ENCODE measurements at regions not wholly inside any gene's neighbourhood (a gene's known extent, or its start where the extent isn't known, plus 50 kb on each side); places are given as distances from the start of the nearest gene placed in this dataset.
A peak's percentile ranks its signal among the peaks of the same experiment; 100 is the strongest.

GRCh38 chr18:77187189-77187588, 54.6 kb upstream of the MBP start:
- DNase-seq (ENCODE audit: low read depth): no peak
- H3K4me3 ChIP-seq (ENCODE audit: low read depth, low read length): no peak overlapping the region

GRCh38 chr18:77191071-77191751, 58.4 kb upstream of the GALR1 start:
- H3K4me3 ChIP-seq (ENCODE audit: low read depth, low read length): no peak overlapping the region
- peak; percentile 37 for DNase-seq (ENCODE audit: low read depth)

DNA sequence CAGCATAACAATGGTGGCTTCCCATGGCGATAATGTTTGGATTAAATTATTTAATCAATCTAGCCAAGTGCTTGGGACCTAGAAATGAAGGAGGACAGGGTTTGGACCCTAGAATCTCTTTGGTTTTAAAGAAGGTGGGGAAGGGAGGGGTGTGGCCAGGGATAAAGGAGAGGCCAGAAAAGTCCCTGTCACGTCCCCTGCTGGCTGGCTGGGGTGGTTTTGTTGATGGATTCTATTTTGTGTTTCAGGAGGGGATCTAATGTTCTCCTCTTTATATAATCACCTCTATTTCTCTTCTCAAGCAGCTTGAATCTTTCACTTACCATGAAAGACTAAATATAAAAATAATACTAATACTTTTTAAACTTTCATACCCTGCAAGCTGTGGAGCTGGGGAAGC, 52.6 kb upstream of the GALR1 start:
- no peak for DNase-seq (ENCODE audit: low read depth)
- no peak overlapping the region for H3K4me3 ChIP-seq (ENCODE audit: low read depth, low read length)

DNA sequence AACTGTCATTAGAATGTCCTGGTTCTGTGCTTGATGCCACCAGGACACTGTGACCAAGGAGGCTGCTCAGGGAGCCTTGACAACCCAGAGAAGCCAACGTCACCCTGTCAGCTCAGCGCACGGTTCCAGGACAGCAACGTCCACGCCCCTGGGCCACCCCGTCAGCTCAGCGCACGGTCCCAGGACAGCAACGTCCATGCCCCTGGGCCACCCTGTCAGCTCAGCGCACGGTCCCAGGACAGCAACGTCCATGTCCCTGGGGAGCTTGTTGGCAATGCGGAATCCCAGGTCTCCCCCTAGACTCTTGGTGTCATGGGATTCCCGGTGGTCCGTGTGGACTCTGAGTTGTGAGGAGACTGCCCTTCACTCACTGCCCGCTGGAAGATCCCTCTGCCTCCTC, 51.0 kb upstream of the GALR1 start:
- no peak overlapping the region for H3K4me3 ChIP-seq (ENCODE audit: low read depth, low read length)
- DNase-seq (ENCODE audit: low read depth): no peak

DNA sequence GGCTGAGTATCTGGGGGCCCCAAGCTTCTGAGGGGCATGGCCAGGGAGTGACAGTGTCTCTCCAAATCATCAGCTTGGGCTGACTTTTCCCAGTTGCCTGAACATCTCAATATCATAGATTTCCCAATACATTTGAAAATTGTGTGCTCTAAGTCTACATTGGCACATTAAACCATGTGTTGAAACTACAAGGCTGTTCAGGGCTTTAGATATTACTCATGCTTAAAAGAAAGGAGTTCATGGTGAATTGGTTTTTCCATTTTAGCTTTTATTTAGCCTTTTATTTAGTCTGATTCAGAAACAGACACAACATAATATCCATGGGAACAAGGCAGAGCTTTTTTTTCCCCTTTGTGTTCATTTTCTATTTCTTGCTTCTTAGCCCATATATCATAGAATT, 49.9 kb upstream of the GALR1 start:
- no peak for DNase-seq (ENCODE audit: low read depth)
- no peak overlapping the region for H3K4me3 ChIP-seq (ENCODE audit: low read depth, low read length)

Measured in skeletal muscle cell (primary cell).